Mammary epithelial cell (primary cell): ENCODE measurements at regions not wholly inside any gene's neighbourhood (a gene's known extent, or its start where the extent isn't known, plus 50 kb on each side); places are given as distances from the start of the nearest gene placed in this dataset.

Source experiments
- CTCF ChIP-seq, 2 donors: IDR thresholded peaks in 1 of 2; conservative IDR thresholded peaks in 1 of 2; 2 replicates each; pipeline ENCODE4 v1.5.1; 2011 to 2012; ENCODE audit warnings: inconsistent platforms in 2 of 2, low read length in 2 of 2, mild to moderate bottlenecking in 2 of 2, control low read depth in 1 of 2, low read depth in 1 of 2; ENCODE audit not compliant: insufficient read depth in 1 of 2; ENCODE audit errors: extremely low read depth in 1 of 2
- EZH2 ChIP-seq: IDR thresholded peaks from 2 replicates; pipeline ENCODE4 v1.6.1; 2012; ENCODE audit warnings: low read length, inconsistent platforms, borderline replicate concordance

GRCh38 chr7:113289140-113289740, 170.9 kb upstream of the SMIM30 start:
- TF ChIP-seq CTCF (conservative IDR thresholded peaks at IDR 0.05 in 1 of 2, IDR thresholded peaks at IDR 0.05 in 1 of 2; ENCODE audit: extremely low read depth in 1 of 2, insufficient read depth in 1 of 2, low read depth in 1 of 2, low read length in 2 of 2): peak; percentile 51 to 84
- no peak for TF ChIP-seq EZH2
